ENCODE measurements at regions not wholly inside any gene's neighbourhood (a gene's known extent, or its start where the extent isn't known, plus 50 kb on each side); places are given as distances from the start of the nearest gene placed in this dataset.

DNA sequence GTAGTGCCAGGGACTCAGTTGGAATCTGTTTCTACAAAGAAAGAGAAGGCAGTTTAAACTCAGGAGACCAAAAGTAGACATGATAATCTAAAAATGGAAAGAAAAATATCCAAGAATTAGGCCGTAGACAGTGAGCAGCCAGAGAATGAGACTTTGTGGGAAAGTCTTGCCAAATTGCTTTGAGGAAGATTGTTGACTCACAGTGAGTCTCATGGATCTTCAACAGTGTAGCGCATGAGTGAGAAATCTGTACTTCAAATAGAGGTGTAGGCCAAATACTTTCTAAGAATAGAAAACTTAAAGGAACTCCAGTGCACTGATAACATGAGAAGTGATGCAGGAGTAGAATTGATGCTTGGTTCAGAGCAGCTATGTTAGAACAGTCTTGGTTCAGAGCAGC, 284.5 kb downstream of the HTR1B start:
- Histone ChIP-seq H3K36me3 (replicated peaks; ENCODE audit: insufficient read depth, low read depth) (no peaks in the 10 kb centered on the region), H3K4me2 (no peak overlapping the region), H3K27ac (no peak overlapping the region), H3K4me3 (no peak overlapping the region), H3K27me3 (no peaks in the 10 kb centered on the region), H3K9me2 (replicated peaks; ENCODE audit: insufficient read depth) (no peaks in the 10 kb centered on the region), H3K4me1 (ENCODE audit: insufficient read depth) (no peaks in the 10 kb centered on the region), H3K79me2 (no peaks in the 10 kb centered on the region), H2AFZ (no peak overlapping the region), H3K9me3 (ENCODE audit: low read depth) (no peaks in the 10 kb centered on the region), H4K20me1 (ENCODE audit: insufficient read depth, poor library complexity, severe bottlenecking) (no peaks in the 10 kb centered on the region)
- DNase-seq (ENCODE audit: low spot score): no peak
- 96% methylated on average over 2 of the region's 2 CpGs for WGBS (ENCODE audit: low lambda C conversion rate, missing lambda C conversion rate)
- TF ChIP-seq CTCF (IDR thresholded peaks at IDR 0.05; ENCODE audit: poor library complexity) (no peak), EZH2phosphoT487 (IDR thresholded peaks at IDR 0.05; ENCODE audit: low read depth, severe bottlenecking, unreplicated experiment) (no peak), EZH2 (IDR thresholded peaks at IDR 0.05; ENCODE audit: borderline replicate concordance) (no peak)

DNA sequence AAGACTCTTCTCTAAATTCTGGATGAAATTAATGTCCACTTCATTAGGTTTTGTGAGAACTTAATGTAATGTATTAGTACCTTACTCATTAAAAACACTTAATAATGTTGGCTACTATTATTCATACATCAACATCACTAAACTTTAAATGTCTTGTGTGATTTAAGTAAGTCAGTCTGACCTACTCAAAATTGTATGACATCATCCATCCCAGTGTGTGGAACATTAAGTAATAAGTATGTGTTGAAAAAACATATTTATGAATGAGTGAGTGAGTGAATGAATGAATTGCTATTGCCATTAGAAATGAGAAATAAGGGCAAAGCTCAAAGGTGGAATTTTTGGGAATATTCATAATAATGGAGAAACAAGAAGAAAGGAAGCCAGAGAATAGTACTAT, 285.8 kb downstream of the HTR1B start:
- H3K27me3 ChIP-seq: no peaks in the 10 kb centered on the region
- H3K79me2 ChIP-seq: no peaks in the 10 kb centered on the region
- no peak overlapping the region for H3K4me2 ChIP-seq
- no peaks in the 10 kb centered on the region for H3K9me3 ChIP-seq (ENCODE audit: low read depth)
- H3K36me3 ChIP-seq (replicated peaks; ENCODE audit: insufficient read depth, low read depth): no peaks in the 10 kb centered on the region
- no peaks in the 10 kb centered on the region for H4K20me1 ChIP-seq (ENCODE audit: insufficient read depth, poor library complexity, severe bottlenecking)
- H3K9me2 ChIP-seq (replicated peaks; ENCODE audit: insufficient read depth): no peaks in the 10 kb centered on the region
- TF ChIP-seq EZH2phosphoT487 (IDR thresholded peaks at IDR 0.05; ENCODE audit: low read depth, severe bottlenecking, unreplicated experiment) (no peak), EZH2 (IDR thresholded peaks at IDR 0.05; ENCODE audit: borderline replicate concordance) (no peak), CTCF (IDR thresholded peaks at IDR 0.05; ENCODE audit: poor library complexity) (no peak)
- no peak overlapping the region for H3K27ac ChIP-seq
- DNase-seq (ENCODE audit: low spot score): no peak
- H3K4me3 ChIP-seq: no peak overlapping the region
- no peaks in the 10 kb centered on the region for H3K4me1 ChIP-seq (ENCODE audit: insufficient read depth)
- H2AFZ ChIP-seq: no peak overlapping the region

DNA sequence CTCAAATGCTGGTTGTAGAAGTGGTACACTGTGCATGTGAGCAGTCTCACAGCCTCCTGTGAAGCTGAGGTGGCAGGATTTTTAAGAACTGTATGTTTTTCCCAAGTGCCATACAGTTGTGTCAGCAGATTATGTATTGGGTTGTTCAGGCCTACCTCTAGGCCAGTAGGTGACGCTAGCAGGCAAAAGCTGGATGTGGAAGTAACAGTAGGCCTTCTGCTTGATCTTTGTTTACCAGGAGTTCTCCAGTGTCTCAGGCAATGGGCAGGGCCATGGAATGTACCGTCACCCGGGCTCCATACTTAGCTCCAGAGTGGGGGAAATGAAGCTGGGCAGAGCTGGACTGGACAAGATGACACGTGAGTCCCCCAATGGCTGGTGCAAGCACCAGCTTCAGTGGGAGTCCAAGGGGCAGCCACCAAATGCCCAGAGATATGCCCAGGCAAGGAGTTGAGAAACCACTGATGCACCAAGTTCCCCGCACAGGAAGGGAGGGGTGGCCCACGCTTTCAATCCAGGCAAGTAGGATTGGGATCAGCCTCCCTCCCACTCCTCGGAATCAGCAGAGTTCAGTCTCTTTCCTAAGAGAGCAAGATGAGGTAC, 289.7 kb downstream of the HTR1B start:
- no peaks in the 10 kb centered on the region for H3K9me3 ChIP-seq (ENCODE audit: low read depth)
- WGBS (ENCODE audit: low lambda C conversion rate, missing lambda C conversion rate): 84% methylated on average over 7 of the region's 7 CpGs
- H2AFZ ChIP-seq: no peak overlapping the region
- no peak for DNase-seq (ENCODE audit: low spot score)
- TF ChIP-seq EZH2phosphoT487 (IDR thresholded peaks at IDR 0.05; ENCODE audit: low read depth, severe bottlenecking, unreplicated experiment) (no peak), EZH2 (IDR thresholded peaks at IDR 0.05; ENCODE audit: borderline replicate concordance) (no peak), CTCF (IDR thresholded peaks at IDR 0.05; ENCODE audit: poor library complexity) (no peak)
- no peak overlapping the region for H3K4me3 ChIP-seq
- no peaks in the 10 kb centered on the region for H3K4me1 ChIP-seq (ENCODE audit: insufficient read depth)
- H3K9me2 ChIP-seq (replicated peaks; ENCODE audit: insufficient read depth): no peaks in the 10 kb centered on the region
- H3K36me3 ChIP-seq (replicated peaks; ENCODE audit: insufficient read depth, low read depth): no peaks in the 10 kb centered on the region
- no peak overlapping the region for H3K27ac ChIP-seq
- no peak overlapping the region for H3K4me2 ChIP-seq
- H3K79me2 ChIP-seq: no peaks in the 10 kb centered on the region
- no peaks in the 10 kb centered on the region for H4K20me1 ChIP-seq (ENCODE audit: insufficient read depth, poor library complexity, severe bottlenecking)
- no peaks in the 10 kb centered on the region for H3K27me3 ChIP-seq

- no peak overlapping the region for H3K4me3 ChIP-seq
- no peaks in the 10 kb centered on the region for H3K4me1 ChIP-seq (ENCODE audit: insufficient read depth)
- H3K27ac ChIP-seq: no peak overlapping the region
- DNase-seq (ENCODE audit: low spot score): no peak
- H2AFZ ChIP-seq: no peak overlapping the region
- no peaks in the 10 kb centered on the region for H3K79me2 ChIP-seq
- H4K20me1 ChIP-seq (ENCODE audit: insufficient read depth, poor library complexity, severe bottlenecking): no peaks in the 10 kb centered on the region
- TF ChIP-seq EZH2phosphoT487 (IDR thresholded peaks at IDR 0.05; ENCODE audit: low read depth, severe bottlenecking, unreplicated experiment) (no peak), CTCF (IDR thresholded peaks at IDR 0.05; ENCODE audit: poor library complexity) (no peak), EZH2 (IDR thresholded peaks at IDR 0.05; ENCODE audit: borderline replicate concordance) (no peak)
- no peaks in the 10 kb centered on the region for H3K9me3 ChIP-seq (ENCODE audit: low read depth)
- no peaks in the 10 kb centered on the region for H3K36me3 ChIP-seq (replicated peaks; ENCODE audit: insufficient read depth, low read depth)
- no peaks in the 10 kb centered on the region for H3K27me3 ChIP-seq
- no peaks in the 10 kb centered on the region for H3K9me2 ChIP-seq (replicated peaks; ENCODE audit: insufficient read depth)
- 96% methylated on average over 6 of the region's 6 CpGs for WGBS (ENCODE audit: low lambda C conversion rate, missing lambda C conversion rate)
- H3K4me2 ChIP-seq: no peak overlapping the region
Measured at GRCh38 chr6:77172578-77172977, 290.7 kb downstream of the HTR1B start.

Measured in hepatocyte (in vitro differentiated cells).